ENCODE measurements at regions not wholly inside any gene's neighbourhood (a gene's known extent, or its start where the extent isn't known, plus 50 kb on each side); places are given as distances from the start of the nearest gene placed in this dataset.
A peak's percentile ranks its signal among the peaks of the same experiment; 100 is the strongest.

DNA sequence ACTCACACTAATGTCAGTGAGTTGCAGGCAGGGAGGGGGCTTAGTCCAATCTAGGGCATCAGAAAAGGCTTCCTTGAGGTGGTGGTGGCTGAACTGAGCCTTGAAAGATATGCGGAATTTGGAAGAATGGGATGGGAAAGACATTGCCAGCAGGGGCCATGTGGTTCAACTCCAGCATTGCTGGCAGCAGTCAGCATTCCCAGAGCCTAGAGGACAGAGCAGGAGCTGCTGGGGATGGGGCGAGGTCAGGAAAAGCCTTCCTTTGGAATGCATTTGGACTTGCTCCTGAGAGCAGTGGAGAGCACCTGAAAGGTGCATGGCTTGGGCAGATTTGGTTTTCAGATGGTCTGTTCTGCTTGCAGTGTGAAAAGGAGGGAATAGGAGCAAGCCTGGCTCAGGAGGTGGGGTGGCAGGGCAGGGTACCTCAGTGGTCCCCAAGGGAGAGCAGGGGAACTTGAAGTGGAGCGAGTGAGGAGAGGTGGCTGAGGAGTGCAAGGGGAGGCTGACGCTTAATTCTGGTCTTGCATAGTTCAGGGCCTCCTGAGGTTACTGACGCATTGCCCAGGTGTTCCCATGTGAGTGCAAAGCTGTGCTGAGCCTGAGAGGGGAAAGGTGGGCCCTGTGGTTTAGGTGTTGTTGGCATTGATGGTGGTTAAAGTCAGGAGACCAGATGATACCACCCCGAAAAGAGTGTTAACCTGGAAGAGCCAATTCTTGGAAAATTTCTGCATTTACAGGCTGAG is 112.1 kb upstream of the MGAT5 start:
- DNase-seq (ENCODE audit: low read depth in 2 of 2), result no peak

DNA sequence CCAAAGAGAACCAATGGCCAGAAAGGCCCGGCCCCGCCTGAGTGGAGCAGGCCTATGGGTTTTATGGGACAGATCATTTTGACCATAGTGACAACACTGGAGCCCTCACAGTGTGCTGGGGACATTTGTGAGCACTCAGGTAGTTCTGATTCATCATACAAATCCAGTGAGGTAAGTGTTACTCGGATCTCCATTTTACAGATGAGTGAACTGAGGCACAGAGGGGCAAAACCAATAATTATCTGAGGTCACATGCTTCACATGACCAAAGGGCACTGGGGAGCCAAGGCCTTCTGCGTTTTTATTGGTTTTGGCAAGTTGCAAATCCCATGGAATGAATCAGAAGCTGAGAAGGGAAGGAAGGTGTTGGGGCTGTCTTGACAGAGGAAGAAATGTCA is 111.5 kb upstream of the MGAT5 start:
- DNase-seq (ENCODE audit: low read depth in 2 of 2), result no peak

DNA sequence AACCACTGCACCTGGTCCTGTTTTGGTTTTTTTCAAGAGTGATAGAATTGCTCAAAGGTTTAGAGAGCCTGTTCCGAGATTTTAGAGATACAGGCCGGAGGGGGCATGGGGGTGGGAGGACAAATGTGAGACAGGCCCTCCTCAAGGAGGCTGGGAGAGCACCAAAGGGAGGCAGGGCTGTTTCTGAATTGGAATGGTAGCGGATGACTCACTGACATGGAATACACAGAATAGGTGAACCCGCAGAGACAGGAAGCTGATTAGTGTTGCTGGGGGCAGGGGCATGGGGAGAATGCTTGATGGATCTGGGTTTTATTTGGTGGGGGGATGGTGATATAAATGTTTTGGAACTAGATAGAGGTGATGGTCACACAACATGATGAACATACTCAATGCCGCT is 111.0 kb upstream of the MGAT5 start:
- no peak for DNase-seq (ENCODE audit: low read depth in 2 of 2)

DNA sequence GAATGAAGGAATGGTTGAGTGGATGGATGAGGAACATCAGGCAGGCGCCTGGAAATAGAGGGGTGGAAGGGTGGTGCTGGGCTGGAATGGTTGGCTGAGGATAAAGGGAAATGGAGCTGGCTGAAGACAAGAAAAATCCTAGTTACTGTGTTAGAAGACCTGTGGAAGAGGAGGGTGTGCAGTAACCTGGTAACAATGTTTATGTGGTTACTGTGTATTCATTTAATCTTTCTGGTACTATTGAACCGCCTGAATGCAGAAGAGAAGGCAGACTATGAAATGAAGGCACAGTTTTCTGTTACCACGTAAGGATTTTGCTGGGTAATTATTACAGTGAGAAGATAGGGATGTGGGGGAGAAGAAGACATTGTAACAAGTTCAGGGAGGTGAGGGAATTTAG is 110.3 kb upstream of the MGAT5 start:
- DNase-seq (ENCODE audit: low read depth in 2 of 2), result no peak

DNA sequence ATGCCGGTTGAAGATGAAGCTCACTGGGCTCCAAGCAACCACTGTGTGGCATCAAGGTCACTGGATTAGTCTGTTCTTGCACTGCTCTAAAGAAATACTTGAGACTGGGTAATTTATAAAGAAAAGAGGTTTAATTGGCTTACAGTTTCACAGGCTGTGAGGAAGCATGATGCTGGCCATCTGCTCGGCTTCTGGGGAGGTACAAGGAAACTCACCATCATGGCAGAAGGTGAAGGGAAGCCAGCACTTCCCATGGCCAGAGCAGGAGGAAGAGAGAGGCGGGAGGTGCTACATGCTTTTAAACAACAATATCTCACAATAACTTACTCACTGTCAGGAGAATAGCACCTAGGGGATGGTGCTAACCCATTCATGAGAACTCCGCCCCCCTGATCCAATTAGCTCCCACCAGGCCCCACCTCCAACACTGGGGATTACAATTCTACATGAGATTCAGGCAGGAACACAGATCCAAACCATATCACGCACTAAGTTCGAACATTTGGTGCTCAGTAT is 109.7 kb upstream of the MGAT5 start:
- DNase-seq (ENCODE audit: low read depth in 2 of 2), result no peak

DNA sequence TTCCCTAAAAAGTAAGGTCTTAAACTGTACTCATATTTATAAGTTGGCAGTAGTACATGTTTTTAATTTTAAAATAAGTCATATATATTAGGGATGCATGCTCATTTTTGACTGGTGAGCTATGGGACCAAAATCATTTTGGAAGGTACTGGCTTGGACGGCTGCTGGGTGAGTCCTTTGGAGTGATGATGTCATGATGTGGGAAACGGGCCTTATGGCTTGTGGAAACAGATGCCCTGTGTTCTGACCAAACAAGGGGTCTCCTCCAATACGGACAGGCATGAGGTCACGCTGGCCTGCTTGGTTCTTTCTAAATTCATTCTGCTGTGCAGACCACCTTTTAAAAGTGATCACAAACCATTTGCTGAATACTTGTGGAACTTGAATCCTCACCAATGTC is 109.2 kb upstream of the MGAT5 start:
- no peak for DNase-seq (ENCODE audit: low read depth in 2 of 2)

DNA sequence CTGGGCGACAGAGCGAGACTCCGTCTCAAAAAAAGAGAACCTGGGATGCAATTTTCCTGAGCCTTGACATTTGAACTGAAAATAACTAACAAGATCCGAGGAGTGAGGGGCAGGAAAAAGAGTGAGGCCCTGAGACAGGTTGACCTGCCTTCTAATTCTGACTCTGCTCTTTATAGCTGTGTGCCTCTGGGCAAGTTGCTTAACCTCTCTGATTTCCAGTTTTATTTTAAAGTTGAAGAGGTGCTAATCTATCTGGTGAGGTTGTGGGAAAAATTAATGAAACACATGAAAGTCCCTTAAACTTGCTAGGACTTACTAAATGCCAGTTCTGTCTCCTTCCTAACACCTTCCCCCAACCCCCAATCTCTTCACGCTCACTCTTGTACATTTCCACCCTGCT is 108.4 kb upstream of the MGAT5 start:
- no peak for DNase-seq (ENCODE audit: low read depth in 2 of 2)

DNA sequence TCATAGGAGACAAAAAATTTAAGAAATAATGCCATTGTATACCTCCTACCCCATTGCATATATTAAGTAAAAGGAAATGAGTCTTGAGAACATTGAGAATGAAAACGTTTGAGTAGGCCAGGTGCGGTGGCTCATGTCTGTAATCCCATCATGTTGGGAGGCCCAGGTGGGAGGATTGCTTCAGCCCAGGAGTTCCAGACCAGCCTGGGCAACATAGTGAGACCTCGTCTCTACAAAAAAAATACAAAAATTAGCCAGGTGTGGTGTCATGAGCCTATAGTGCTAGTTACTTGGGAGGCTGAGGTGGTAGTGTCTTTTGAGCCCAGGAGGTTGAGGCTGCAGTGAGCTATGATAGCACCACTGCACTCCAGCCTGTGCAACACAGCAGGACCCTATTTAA is 107.7 kb upstream of the MGAT5 start:
- no peak for DNase-seq (ENCODE audit: low read depth in 2 of 2)

DNA sequence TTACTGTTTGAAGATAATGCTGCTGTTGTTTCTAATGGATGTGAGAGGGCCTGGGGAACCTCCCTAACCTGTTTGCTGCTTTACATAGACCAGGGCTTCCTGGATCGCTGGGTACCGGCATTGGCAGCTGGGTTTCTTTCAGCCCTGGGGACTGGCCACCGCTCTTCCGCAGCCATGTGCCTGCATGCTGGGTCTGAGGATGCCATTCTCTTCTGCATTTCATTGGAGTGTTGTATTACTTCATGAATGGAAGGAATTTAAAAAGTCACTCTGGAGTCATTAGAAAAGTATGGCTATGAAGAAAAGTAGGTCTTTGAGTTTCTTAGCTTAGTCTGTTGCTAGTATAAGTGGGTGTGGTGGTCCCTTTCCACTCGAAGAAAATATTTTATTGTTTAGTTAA is 107.3 kb upstream of the MGAT5 start:
- peak in 1 of 2 experiments; percentile 27 for DNase-seq (ENCODE audit: low read depth in 2 of 2)

DNA sequence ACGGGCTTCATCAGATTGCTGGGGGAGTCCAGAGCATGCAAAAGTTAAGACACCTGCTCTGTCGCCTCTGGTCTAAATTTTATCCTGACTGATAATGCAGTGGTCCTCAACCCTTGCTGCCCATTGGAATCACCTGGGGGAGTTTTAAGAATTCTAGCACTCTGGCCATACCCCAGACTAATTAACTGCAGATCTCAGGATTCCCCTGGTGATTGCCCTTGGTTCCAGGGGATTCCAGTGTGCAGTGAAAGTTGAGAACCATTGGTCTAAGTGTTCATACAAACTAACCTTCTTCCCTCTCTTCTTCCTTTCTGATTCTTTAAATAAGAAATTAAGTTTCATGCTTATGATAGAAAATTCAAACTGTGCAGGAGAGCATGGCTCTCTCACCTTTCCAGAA is 105.7 kb upstream of the MGAT5 start:
- DNase-seq (ENCODE audit: low read depth in 2 of 2), result no peak

DNA sequence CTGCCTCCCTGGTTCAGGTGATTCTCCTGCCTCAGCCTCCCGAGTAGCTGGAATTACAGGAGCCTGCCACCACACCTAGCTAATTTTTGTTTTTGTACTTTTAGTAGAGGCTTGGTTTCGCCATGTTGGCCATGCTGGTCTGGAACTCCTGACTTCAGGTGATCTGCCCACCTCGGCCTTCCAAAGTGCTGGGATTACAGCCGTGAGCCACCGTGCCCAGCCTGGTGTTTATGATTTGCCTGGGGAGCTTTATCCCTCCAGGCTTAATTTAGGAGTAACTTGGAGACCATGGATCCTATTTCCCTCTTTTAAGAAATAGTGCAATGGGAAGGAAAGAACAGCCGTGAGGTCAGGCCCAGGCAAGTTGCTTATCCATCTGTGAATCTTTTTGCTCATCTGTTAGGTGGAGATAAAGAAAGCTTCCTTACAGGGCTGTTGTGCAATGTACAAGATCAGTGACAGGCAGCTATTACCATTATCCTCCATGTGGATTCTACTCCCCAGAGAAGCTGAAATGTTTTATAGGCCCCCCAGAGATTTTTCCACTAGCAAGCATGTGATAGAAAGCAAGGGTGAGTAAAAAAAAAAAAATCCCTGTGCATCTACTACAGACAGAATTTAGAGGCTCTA is 104.9 kb upstream of the MGAT5 start:
- no peak for DNase-seq (ENCODE audit: low read depth in 2 of 2)

DNA sequence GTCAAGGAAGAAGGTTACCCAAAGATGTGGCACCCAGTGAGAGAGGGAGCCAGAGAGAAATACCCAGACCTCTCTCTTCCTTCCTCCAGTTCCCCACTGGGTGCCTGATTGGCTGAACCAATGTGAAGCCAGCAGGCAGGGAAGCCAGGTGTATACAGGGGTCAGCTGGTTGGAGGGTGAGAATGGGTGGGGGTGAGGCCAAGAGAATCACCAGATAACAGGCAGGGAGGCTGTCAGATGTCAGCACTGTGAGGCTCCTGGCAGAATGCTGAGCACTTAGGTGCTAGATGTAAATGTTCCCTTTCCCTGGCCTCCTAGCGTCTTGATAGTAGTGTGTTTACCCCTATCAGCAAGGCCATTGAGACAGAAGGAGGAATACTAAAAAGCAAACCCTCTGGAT is 104.0 kb upstream of the MGAT5 start:
- no peak for DNase-seq (ENCODE audit: low read depth in 2 of 2)

DNA sequence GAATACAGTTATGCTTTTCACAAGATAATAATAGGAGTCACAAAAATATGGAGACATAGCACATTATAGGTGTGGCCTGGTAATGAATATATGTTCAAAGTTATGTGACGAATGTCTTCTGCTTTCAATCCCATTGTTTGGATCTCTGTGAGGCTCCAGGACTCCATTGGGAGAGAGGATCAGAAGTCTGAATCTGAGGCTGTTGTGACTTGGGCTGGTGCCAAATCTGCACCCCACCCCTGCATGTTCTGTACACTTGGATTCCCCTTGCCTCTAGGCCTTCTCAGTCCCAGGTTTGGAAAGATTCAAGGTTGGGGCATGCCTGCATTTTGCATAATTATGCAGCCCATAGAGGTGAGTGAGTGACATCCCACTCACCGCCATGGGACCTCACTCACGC is 103.1 kb upstream of the MGAT5 start:
- no peak for DNase-seq (ENCODE audit: low read depth in 2 of 2)

DNA sequence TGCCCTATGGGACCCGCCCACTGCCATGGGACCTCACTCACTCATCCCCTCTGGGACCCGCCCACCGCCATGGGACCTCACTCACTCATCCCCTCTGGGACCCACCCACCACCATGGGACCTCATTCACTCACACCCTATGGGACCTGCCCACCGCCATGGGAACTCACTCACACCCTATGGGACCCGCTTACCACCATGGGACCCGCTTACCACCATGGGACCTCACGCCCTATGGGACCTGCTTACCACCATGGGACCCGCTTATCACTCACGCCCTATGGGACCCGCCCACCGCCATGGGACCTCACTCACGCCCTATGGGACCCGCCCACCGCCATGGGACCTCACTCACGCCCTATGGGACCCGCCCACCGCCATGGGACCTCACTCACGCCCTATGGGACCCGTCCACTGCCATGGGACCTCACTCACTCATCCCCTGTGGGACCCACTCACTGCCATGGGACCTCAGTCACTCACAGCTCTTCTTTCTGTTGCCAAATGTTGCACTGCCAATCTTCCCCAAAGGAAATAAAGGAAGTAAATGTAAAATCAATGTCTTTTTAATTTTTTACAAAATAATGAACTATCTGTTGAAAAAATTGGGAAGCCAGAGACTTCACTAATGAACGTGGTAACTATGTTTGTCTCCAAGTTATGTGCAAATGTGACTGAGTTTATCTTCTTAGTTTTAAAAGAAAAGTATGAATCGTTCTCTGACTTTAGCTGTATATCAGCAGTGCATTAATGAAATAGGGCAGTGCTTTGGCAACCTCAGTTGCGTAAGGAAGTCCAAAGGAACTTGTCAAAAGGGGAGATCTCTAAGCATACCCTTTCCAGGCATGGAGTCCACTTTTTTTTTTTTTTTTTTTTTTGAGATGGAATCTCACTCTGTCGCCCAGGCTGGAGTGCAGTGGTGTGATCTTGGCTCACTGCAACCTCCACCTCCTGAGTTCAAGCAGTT is 101.5 kb upstream of the MGAT5 start:
- DNase-seq (ENCODE audit: low read depth in 2 of 2), result no peak

DNA sequence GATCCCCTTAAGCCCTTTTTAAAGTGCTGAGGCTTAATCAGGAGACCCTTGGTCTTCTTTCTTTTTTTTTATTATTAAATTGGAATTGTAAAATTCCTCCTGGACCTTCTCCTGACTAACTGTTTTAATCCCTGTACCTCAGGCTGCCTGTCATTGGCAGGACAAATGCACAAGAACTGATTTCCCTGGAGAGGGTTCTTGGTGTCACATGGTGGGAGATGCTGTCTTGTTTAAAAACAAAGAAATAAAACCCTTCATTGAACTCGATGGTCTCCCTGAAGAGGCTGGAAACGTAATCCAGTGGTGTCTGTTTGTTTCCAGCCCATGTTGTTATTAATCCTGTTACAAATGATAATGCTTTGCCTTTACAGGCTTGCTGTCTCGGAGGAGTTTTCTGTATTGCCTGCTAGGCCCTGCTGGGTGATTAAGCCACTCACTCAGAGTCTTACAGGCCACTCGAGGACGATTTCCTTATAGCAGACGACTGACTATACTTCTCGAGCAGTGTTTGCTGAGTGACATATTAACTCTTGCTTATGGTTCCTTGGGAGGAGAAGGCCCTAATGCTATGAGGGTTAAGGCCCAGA is 100.5 kb upstream of the MGAT5 start:
- no peak for DNase-seq (ENCODE audit: low read depth in 2 of 2)

DNA sequence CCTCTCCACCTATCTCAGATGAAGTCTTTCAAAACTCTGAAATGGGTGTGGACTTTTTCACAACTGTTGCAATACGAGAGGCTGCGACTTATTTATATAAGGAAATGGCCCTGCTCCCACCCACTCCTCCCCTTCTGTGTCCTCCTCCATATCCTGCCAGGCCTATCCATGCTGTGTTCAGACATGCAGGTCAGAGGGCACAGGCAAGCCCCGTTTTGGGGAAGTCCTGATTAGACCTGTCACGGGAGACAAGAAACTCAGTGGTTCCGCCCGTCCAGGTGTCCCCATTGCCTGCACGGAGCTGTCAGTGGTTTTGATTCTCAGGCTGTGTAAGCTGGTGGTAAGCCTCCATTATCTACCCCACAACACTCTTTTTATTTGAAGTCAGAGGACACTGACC is 99.6 kb upstream of the MGAT5 start:
- no peak for DNase-seq (ENCODE audit: low read depth in 2 of 2)

DNA sequence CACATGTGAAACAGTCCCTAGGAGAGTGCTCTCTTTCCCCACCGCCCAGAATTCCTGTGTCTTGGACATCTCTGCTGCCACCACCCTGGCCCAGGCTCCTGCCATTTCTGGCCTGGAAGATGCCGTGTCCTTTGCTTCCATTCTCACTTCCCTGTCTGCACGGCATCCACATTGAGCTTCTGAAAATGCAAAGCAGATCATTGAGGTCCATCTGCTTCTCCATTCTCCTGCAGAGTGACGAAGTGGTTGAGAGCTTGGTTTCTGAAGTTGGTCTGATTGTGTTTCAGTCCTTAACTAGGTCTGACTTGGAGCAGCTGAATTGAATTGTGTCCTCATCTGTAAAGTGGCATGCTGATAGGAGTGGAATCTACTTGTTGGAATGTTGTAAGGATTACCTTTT is 98.7 kb upstream of the MGAT5 start:
- DNase-seq (ENCODE audit: low read depth in 2 of 2), result no peak

DNA sequence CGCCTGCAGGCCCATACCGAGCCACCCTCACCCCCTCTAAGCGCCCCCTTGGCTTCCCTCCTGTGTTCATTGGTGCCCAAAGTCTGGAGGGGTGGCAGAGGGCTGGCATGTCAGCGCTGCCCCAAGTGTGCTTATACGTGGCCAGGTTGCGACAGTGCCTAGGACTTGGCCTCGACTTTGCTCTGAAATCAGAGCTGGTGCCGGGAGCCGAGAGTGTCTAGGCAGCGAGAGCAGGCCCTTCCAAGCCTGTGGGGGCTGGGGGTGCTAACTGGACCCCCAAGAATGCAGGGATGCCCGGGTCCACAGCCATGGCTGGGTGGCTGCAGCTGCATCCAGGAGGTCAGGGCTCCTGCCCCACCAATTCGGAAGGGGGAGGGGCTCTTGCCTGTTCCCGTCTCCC is 95.6 kb upstream of the MGAT5 start:
- DNase-seq (ENCODE audit: low read depth in 2 of 2), result no peak

DNA sequence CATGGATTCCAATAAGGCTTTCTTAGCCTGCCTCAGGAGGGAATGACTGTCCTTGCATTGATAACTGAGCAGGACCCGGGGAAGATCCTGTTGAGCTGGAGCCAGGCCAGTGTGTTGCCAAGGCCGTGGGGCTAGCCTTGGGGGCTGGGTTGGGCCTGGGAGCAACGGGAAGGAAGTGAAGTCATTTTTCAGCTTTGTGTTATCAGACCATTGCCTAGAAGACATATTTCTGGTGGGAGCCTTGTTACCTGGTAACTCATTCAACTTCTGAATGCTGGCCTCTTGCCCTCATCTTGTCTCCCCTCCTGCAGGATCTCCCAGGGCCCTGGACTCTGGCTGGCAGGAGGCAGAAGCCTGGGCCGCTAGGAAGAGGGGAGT is 92.7 kb upstream of the MGAT5 start:
- DNase-seq (ENCODE audit: low read depth in 2 of 2), result no peak

DNA sequence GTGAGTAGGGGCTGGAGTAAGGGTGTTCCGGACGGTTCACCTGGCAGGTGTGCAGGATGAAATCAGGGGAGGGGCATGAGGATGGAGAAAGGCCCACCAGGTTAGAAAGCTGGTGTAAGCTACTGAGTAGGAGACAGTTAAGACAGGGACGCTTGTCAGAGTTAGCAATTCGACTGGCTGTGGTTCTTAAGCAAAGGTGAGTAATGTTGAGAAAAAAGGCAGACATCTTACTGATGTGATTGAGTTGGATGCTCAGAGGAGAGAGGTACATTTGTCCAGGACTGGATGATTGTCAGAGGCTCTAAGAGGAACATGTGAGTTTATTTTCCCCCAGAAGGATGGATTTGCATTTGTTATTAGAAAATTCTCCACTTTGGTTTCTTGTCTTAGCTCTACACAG is 90.5 kb upstream of the MGAT5 start:
- DNase-seq (ENCODE audit: low read depth in 2 of 2), result no peak

DNA sequence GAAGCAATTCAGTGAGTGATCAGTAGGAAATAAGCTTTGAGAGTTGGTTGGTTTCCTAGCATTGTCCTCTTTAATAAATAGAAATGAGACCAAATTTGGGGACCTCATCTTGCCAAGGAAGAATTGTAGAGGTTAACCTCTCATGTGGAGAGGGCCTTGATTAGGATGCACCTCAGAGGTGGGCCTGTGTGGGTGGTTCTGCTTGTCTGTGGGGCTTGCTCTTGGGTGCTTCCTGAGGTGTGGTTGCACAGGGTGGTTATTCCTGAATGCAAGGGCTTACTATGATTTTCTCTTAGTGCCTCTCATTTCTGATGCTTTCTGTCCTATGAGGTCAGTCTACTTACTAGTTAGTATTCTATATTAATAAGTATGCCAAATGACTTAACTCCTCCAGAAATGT is 89.6 kb upstream of the MGAT5 start:
- no peak for DNase-seq (ENCODE audit: low read depth in 2 of 2)

DNA sequence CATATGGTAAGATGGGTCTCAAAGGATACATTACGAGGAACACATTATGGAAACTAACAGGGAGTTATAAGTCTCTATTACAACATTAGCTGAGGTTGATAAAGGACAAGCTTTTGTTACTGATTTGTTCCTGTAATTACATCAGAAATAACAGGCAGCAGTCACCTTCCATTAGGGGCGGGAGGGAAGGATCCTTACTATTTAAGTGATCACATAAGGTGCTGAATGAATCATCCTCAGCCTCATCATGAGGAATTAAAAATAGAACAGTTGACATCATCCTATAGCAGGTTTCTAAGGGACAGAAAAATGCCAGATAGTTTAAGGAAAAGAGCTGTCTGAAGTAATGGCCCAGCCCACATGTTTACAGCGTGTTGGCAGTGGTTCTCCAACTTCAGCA is 86.9 kb upstream of the MGAT5 start:
- DNase-seq (ENCODE audit: low read depth in 2 of 2), result peak in 1 of 2 experiments; percentile 17

All from fibroblast of skin of left biceps (primary cell).